PC-9 (cell line): ENCODE measurements at regions not wholly inside any gene's neighbourhood (a gene's known extent, or its start where the extent isn't known, plus 50 kb on each side); places are given as distances from the start of the nearest gene placed in this dataset.
"Not testable (repeated sequence)": the region's sequence is repeated elsewhere in the genome, so short reads cannot be mapped to it uniquely, and the experiment has no call there.

Experiments
- BruUV-seq: library from RNA; stranded (reverse); fragments of 400-500 nt; replicated peaks from 2 replicates; lab custom pipeline; 2021; lab: Mats Ljungman, UMichigan
- CTCF ChIA-PET: fragments of 300-600 bp; sonication (Branson Sonifier 250); formaldehyde crosslinking; loops from one replicate; lab custom pipeline; 2022; ENCODE audit warnings: antibody characterized with exemption; lab: Charles Lee
- POLR2A ChIA-PET: fragments of 300-600 bp; sonication (Branson Sonifier 250); formaldehyde crosslinking; loops from one replicate; lab custom pipeline; 2022; ENCODE audit warnings: antibody characterized with exemption; ENCODE audit not compliant: unreplicated experiment; lab: Charles Lee
- DNase-seq, 2 experiments: peaks; one replicate each; pipeline versions ENCODE4 v3.0.0 to v3.0.0-alpha.2; 2015 to 2022; ENCODE audit warnings: mixed read lengths in 1 of 2
- H2AFZ ChIP-seq: fragments of 200-600 bp; sonication (generic); 2 replicates; pipeline ENCODE4 v1.8.1; 2017; ENCODE audit warnings: antibody characterized with exemption
- H3F3A ChIP-seq: fragments of 200-600 bp; sonication (generic); 2 replicates; pipeline ENCODE4 v1.8.1; 2017; ENCODE audit warnings: antibody characterized with exemption, mild to moderate bottlenecking, low read depth; ENCODE audit not compliant: insufficient read depth
- H3K27ac ChIP-seq: fragments of 200-600 bp; sonication (generic); 2 replicates; pipeline ENCODE4 v1.6.1; 2016; ENCODE audit warnings: mixed run types
- H3K27me3 ChIP-seq: fragments of 200-600 bp; sonication (generic); 2 replicates; pipeline ENCODE4 v1.6.1; 2016; ENCODE audit warnings: low read depth, mixed run types; ENCODE audit not compliant: insufficient read depth
- H3K36me3 ChIP-seq: fragments of 200-600 bp; sonication (generic); 2 replicates; pipeline ENCODE4 v1.6.1; 2016; ENCODE audit warnings: low read depth, mixed run types
- H3K4me1 ChIP-seq: fragments of 200-600 bp; sonication (generic); replicated peaks from 2 replicates; pipeline ENCODE4 v1.6.1; 2016; ENCODE audit warnings: mixed run types; ENCODE audit not compliant: insufficient read depth
- H3K4me2 ChIP-seq: fragments of 200-600 bp; sonication (generic); 2 replicates; pipeline ENCODE4 v1.6.1; 2017; ENCODE audit warnings: mixed run types
- H3K4me3 ChIP-seq: fragments of 200-600 bp; sonication (generic); 2 replicates; pipeline ENCODE4 v1.6.1; 2016; ENCODE audit warnings: mixed run types
- H3K79me2 ChIP-seq: fragments of 200-600 bp; sonication (generic); 2 replicates; pipeline ENCODE4 v1.6.1; 2017; ENCODE audit warnings: low read depth, mixed run types
- H3K9me2 ChIP-seq: fragments of 200-600 bp; sonication (generic); 2 replicates; pipeline ENCODE4 v1.8.1; 2017; ENCODE audit warnings: mild to moderate bottlenecking; ENCODE audit not compliant: insufficient read depth
- H3K9me3 ChIP-seq: fragments of 200-600 bp; sonication (generic); 2 replicates; pipeline ENCODE4 v1.8.1; 2016; ENCODE audit warnings: low read depth; ENCODE audit not compliant: insufficient read depth
- H4K20me1 ChIP-seq: fragments of 200-600 bp; sonication (generic); 2 replicates; pipeline ENCODE4 v1.8.1; 2017; ENCODE audit not compliant: insufficient read depth
- EZH2 ChIP-seq: fragments of 200-600 bp; sonication (generic); IDR thresholded peaks from 2 replicates; pipeline ENCODE4 v1.8.0; 2017; ENCODE audit warnings: antibody characterized with exemption, low read depth
- intact Hi-C: fragments of 100-400 bp; cut with micrococcal nuclease; formaldehyde crosslinking; loops from one replicate; pipeline ENCODE4 v1.10.0; 2022; ENCODE audit not compliant: unreplicated experiment
- TF ChIP-seq, protein P1 (sequence below): fragments of 200-600 bp; sonication (generic); conservative IDR thresholded peaks from 2 replicates; pipeline ENCODE4 v1.6.1; 2017; ENCODE audit warnings: mixed run types, antibody characterized with exemption, mild to moderate bottlenecking, moderate library complexity

DNA sequence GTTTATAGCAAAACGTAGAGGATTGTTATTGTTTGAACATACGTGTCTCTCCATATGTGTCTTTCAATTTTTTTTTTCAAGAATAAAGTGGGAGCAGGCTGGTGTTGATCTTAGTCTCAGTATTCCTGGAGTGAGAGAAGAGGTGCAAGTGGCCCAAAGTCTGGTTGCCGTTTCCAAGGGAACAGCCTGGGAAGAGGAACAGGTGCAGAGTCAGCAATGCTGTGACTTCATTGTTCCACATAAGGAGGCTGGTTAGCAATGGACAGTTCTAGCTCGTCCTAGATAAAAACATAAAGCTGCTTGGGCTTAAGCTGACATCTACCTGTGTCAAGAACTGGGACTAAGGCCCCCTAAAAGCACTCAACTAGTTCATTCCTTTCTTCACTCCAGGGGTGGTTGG, 626.6 kb upstream of the TPK1 start:
- no peaks in the 10 kb centered on the region for H3K9me2 ChIP-seq
- H3K79me2 ChIP-seq, result no peaks in the 10 kb centered on the region
- DNase-seq, result no peak
- no peaks in the 10 kb centered on the region for H3K36me3 ChIP-seq
- ChIA-PET CTCF (no interaction called here), POLR2A (no interaction called here)
- no peak overlapping the region for H3K4me2 ChIP-seq
- no peaks in the 10 kb centered on the region; the same call in 1 of the 2 replicates for H3K9me3 ChIP-seq
- H2AFZ ChIP-seq, result no peak overlapping the region
- no peaks in the 10 kb centered on the region for H3K4me1 ChIP-seq
- intact Hi-C loops, result no loop called here
- H3K4me3 ChIP-seq, result no peak overlapping the region
- no peak overlapping the region for H3K27ac ChIP-seq
- no TSS peak for BruUV-seq
- TF ChIP-seq EZH2, result no peak
- TF ChIP-seq, protein P1, sequence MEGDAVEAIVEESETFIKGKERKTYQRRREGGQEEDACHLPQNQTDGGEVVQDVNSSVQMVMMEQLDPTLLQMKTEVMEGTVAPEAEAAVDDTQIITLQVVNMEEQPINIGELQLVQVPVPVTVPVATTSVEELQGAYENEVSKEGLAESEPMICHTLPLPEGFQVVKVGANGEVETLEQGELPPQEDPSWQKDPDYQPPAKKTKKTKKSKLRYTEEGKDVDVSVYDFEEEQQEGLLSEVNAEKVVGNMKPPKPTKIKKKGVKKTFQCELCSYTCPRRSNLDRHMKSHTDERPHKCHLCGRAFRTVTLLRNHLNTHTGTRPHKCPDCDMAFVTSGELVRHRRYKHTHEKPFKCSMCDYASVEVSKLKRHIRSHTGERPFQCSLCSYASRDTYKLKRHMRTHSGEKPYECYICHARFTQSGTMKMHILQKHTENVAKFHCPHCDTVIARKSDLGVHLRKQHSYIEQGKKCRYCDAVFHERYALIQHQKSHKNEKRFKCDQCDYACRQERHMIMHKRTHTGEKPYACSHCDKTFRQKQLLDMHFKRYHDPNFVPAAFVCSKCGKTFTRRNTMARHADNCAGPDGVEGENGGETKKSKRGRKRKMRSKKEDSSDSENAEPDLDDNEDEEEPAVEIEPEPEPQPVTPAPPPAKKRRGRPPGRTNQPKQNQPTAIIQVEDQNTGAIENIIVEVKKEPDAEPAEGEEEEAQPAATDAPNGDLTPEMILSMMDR, result no peak
- H4K20me1 ChIP-seq, result no peaks in the 10 kb centered on the region
- no peaks in the 10 kb centered on the region for H3F3A ChIP-seq
- no peaks in the 10 kb centered on the region for H3K27me3 ChIP-seq

DNA sequence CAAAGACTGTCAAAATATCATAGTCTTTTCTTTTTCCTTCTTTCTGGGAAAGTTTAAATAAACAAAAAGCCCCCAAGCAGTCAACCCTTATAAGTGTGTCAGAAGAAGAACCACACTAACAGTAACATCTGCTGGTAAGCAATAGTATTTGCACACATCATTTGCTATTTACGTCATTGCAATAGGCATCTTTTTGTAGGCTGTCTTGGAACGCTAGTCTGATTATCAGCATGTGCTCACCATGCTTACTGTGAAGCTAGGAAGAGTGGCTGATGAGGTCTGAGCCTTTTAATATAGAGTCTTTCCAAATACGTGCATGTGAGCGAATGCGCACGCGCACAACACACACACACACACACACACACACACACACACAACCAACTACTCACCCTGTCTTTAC, 599.0 kb upstream of the TPK1 start:
- Histone ChIP-seq H3K36me3 (no peaks in the 10 kb centered on the region), H3K4me1 (no peaks in the 10 kb centered on the region), H3K4me3 (no peak overlapping the region), H2AFZ (no peak overlapping the region), H4K20me1 (no peaks in the 10 kb centered on the region), H3F3A (no peaks in the 10 kb centered on the region), H3K4me2 (no peak overlapping the region), H3K79me2 (no peaks in the 10 kb centered on the region), H3K9me2 (no peaks in the 10 kb centered on the region), H3K27ac (no peak overlapping the region), H3K9me3 (no peaks in the 10 kb centered on the region), H3K27me3 (no peaks in the 10 kb centered on the region)
- intact Hi-C loops, result no loop called here
- ChIA-PET POLR2A (no interaction called here), CTCF (no interaction called here)
- no peak for DNase-seq
- no TSS peak for BruUV-seq
- TF ChIP-seq EZH2, result no peak
- TF ChIP-seq, protein P1, result no peak

DNA sequence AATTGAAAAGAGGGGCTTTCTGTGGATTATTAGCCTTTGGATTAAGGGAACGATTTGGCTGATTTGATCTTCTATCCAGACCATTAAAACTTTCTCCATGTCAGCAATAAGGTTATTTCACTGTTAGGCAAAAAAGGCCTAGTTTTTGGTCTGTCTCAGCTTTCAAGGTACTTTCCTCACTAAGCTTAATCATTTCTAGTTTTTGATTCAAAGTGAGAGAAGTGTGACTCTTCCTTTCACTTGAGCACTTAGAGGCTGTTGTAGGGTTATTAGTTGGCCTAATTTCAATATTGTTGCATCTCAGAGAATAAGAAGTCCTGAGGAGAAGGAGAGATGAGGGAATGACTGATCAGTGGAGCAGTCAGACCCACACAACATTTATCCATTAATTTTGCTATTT, 596.0 kb upstream of the TPK1 start:
- Histone ChIP-seq H3K27ac (no peak overlapping the region), H2AFZ (no peak overlapping the region), H3K36me3 (no peaks in the 10 kb centered on the region), H3K4me3 (no peak overlapping the region), H3K27me3 (no peaks in the 10 kb centered on the region), H3K4me2 (no peak overlapping the region), H3F3A (no peaks in the 10 kb centered on the region), H3K4me1 (no peaks in the 10 kb centered on the region), H3K9me3 (no peaks in the 10 kb centered on the region), H3K9me2 (no peaks in the 10 kb centered on the region), H4K20me1 (no peaks in the 10 kb centered on the region), H3K79me2 (no peaks in the 10 kb centered on the region)
- intact Hi-C loops, result no loop called here
- ChIA-PET POLR2A (no interaction called here), CTCF (no interaction called here)
- no TSS peak for BruUV-seq
- DNase-seq, result no peak
- TF ChIP-seq, protein P1, result no peak
- TF ChIP-seq EZH2, result no peak

DNA sequence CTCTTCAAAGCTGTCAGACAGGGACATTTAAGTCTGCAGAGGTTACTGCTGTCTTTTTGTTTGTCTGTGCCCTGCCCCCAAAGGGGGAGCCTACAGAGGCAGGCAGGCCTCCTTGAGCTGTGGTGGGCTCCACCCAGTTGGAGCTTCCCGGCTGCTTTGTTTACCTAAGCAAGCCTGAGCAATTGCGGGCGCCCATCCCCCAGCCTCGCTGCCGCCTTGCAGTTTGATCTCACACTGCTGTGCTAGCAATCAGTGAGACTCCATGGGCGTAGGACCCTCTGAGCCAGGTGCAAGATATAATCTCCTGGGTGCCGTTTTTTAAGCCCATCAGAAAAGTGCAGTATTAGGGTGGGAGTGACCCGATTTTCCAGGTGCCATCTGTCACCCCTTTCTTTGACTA, 582.6 kb upstream of the TPK1 start:
- H3K9me2 ChIP-seq, H3K27ac ChIP-seq, H3K4me1 ChIP-seq, H3F3A ChIP-seq, intact Hi-C loops, CTCF ChIA-PET, H4K20me1 ChIP-seq, H3K36me3 ChIP-seq, H3K4me2 ChIP-seq, POLR2A ChIA-PET, H3K27me3 ChIP-seq, BruUV-seq, H2AFZ ChIP-seq, H3K9me3 ChIP-seq, H3K79me2 ChIP-seq, DNase-seq, H3K4me3 ChIP-seq: not testable (repeated sequence)
